ENCODE measurements at regions not wholly inside any gene's neighbourhood (a gene's known extent, or its start where the extent isn't known, plus 50 kb on each side); places are given as distances from the start of the nearest gene placed in this dataset.

DNA sequence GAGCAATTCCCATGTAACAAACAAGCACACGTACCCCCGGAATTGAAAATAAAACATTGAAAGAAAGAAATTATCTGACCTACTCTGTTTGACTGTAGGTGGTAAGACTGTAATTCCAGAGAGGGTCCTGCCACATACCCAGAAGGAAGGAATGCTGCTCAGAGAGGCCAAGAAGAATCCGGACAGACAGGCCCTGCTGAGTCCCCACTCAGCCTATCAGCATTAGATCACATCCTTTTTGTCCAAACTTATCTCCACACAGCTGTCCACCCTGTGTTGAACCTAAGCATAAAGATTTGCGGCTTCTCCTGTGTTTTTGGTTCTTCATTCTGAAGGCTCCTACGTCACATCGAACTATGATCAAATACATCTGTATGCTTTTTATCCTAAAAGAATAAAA lies 591.9 kb downstream of the QKI start:
- Histone ChIP-seq H3K9me3 (no peaks in the 10 kb centered on the region), H3K27me3 (no peaks in the 10 kb centered on the region), H3K36me3 (no peaks in the 10 kb centered on the region), H3K4me1 (no peaks in the 10 kb centered on the region), H3K4me3 (no peak overlapping the region), H3K27ac (no peak overlapping the region)
- no peak for DNase-seq
- ATAC-seq: no peak
- intact Hi-C loops (cut with DNase I): no loop called here
- TF ChIP-seq, protein P1, sequence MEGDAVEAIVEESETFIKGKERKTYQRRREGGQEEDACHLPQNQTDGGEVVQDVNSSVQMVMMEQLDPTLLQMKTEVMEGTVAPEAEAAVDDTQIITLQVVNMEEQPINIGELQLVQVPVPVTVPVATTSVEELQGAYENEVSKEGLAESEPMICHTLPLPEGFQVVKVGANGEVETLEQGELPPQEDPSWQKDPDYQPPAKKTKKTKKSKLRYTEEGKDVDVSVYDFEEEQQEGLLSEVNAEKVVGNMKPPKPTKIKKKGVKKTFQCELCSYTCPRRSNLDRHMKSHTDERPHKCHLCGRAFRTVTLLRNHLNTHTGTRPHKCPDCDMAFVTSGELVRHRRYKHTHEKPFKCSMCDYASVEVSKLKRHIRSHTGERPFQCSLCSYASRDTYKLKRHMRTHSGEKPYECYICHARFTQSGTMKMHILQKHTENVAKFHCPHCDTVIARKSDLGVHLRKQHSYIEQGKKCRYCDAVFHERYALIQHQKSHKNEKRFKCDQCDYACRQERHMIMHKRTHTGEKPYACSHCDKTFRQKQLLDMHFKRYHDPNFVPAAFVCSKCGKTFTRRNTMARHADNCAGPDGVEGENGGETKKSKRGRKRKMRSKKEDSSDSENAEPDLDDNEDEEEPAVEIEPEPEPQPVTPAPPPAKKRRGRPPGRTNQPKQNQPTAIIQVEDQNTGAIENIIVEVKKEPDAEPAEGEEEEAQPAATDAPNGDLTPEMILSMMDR (IDR thresholded peaks at IDR 0.05): no peak

DNA sequence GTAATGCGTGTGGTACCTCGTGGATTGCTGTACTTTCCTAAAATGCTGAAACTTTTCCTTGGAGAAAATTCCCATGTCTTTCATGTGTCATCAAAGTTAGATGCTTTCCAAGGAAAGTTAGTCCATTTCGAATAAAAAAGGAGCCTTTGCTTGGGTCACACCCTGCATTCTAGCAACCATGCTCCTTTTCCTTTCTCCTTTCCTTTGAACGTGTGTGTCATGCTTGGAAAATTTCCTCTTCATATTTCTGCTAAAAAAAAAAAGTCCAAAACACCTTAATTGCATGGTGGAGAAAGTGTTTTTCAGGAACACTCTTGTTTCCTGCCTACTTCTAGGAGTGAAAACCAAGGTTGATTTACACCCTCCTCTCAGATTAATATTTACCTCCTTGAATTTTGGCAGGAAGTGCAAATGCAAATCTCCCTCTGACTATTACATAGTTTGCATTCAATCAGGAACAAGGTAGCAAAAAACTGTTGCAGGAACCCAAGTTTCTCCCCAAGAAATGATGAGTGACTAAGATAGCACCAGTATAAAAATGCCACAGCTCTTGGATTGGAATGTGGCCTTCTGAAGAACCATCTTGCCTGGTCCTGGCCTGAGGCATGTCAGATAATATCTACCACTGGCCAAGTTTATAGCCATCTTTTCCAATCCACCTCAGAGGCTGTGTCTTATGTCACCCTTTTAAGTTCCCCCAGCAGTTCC lies 590.6 kb downstream of the QKI start:
- intact Hi-C loops (cut with DNase I): no loop called here
- ATAC-seq (no peak), DNase-seq (no peak)
- no peak overlapping the region for H3K4me3 ChIP-seq
- TF ChIP-seq, protein P1 (IDR thresholded peaks at IDR 0.05): no peak
- no peak overlapping the region for H3K27ac ChIP-seq
- no peaks in the 10 kb centered on the region for H3K4me1 ChIP-seq
- no peaks in the 10 kb centered on the region for H3K36me3 ChIP-seq
- no peaks in the 10 kb centered on the region for H3K9me3 ChIP-seq
- H3K27me3 ChIP-seq: no peaks in the 10 kb centered on the region

DNA sequence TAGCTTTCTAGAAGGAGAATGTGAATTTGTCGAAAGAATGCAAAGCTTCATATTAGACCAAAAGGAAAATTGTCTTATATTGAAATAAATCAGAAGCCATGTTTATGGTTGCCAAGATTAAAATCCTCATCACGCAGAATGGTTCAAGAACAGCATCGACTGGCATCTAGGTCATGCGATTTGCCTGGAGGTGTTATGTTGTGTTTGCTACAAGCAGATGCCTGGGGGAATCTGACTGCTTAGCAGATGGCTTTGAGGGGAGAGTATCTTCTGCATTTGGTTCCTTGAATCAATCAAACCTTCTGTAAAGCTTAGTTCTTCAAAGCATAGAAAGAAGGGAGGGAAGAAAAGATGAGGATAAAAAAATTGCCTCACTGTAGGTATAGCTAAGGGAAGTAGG lies 585.8 kb downstream of the QKI start:
- intact Hi-C loops (cut with DNase I): no loop called here

DNA sequence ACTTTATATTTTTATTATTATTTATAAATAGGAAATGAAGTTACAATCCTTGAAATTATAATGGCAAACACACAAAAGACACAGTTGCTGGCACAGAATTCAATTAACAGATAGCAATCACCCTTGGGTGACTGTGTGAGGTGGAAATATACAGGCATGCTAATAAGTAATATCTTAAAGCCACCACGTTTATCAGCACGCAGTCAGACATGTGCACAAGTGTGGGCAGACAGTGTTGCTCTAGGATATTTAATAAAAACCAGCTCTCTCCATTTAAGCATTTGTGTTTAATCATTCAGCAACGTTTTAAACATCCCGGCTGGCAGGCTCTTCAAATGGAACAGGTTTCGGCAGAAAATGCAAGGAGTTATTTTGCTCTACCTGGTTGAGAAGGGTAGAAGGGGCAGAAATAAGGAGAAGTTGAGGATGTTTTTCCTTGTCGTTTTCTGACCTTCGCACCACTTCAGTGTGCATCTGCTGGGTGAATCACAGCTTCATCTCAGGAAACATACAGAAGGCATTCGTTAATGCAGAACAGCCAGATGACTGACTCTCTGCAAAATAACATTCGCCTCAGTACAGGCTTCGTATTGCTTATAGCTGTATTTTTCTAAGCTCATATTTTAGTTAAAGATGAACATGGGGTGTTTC lies 585.1 kb downstream of the QKI start:
- Histone ChIP-seq H3K4me3 (no peak overlapping the region), H3K9me3 (no peaks in the 10 kb centered on the region), H3K4me1 (no peaks in the 10 kb centered on the region), H3K27ac (no peak overlapping the region), H3K36me3 (no peaks in the 10 kb centered on the region), H3K27me3 (no peaks in the 10 kb centered on the region)
- TF ChIP-seq, protein P1 (IDR thresholded peaks at IDR 0.05): no peak
- DNase-seq: peak in 1 of 4 donors; percentile 14
- ATAC-seq: no peak
- intact Hi-C loops (cut with DNase I): no loop called here

More for the DNA sequence above, 585.8 kb downstream of the QKI start:
- DNase-seq (no peak), ATAC-seq (no peak)
- Histone ChIP-seq H3K9me3 (no peaks in the 10 kb centered on the region), H3K4me1 (no peaks in the 10 kb centered on the region), H3K27ac (no peak overlapping the region), H3K36me3 (no peaks in the 10 kb centered on the region), H3K27me3 (no peaks in the 10 kb centered on the region), H3K4me3 (no peak overlapping the region)
- TF ChIP-seq, protein P1 (IDR thresholded peaks at IDR 0.05): no peak

DNA sequence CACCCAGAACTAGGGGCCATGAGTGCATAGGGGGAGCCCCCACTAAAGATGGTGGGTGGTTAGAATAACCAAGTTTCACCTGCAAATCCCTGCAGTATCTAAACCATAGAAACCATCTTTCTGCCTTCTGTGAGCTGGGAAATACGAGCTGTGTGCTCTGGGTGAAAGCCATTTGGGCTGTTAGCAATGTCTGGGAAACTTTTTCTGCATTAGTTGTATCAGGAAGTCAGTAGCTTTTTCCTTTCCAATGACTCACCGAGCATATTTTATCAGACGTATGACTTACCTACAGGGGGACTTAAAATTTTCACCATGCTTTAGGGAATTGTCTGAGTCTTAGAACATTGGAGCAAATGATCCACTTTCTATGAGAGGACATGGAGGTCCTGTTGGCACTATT lies 584.0 kb downstream of the QKI start:
- no peak for DNase-seq
- ATAC-seq: no peak
- TF ChIP-seq, protein P1 (IDR thresholded peaks at IDR 0.05): no peak
- Histone ChIP-seq H3K36me3 (no peaks in the 10 kb centered on the region), H3K4me3 (no peak overlapping the region), H3K9me3 (no peaks in the 10 kb centered on the region), H3K27ac (no peak overlapping the region), H3K27me3 (no peaks in the 10 kb centered on the region), H3K4me1 (no peaks in the 10 kb centered on the region)
- intact Hi-C loops (cut with DNase I): no loop called here
